ENCODE measurements at regions not wholly inside any gene's neighbourhood (a gene's known extent, or its start where the extent isn't known, plus 50 kb on each side); places are given as distances from the start of the nearest gene placed in this dataset.

GRCh38 chr20:2047456-2048092 is 53.7 kb upstream of the PDYN start:
- H3K27me3 ChIP-seq = peaks cover 92% of the 10 kb centered on the region
- no peak overlapping the region for H3K27ac ChIP-seq
- no peak for DNase-seq (ENCODE audit: low read depth in 1 of 2, low spot score in 1 of 2)
- H3K36me3 ChIP-seq = no peaks in the 10 kb centered on the region
- no peaks in the 10 kb centered on the region for H3K4me1 ChIP-seq (ENCODE audit: low read depth)
- no peak overlapping the region for H3K4me3 ChIP-seq
- H3K9me3 ChIP-seq (ENCODE audit: low read depth) = no peaks in the 10 kb centered on the region
- TF ChIP-seq CTCF (IDR thresholded peaks at IDR 0.05; ENCODE audit: low read depth, low read length) = no peak

- TF ChIP-seq CTCF (IDR thresholded peaks at IDR 0.05; ENCODE audit: low read depth, low read length) = no peak
- Histone ChIP-seq H3K27me3 (peaks cover 98% of the 10 kb centered on the region), H3K4me1 (ENCODE audit: low read depth) (no peaks in the 10 kb centered on the region), H3K4me3 (no peak overlapping the region), H3K27ac (no peak overlapping the region), H3K9me3 (ENCODE audit: low read depth) (no peaks in the 10 kb centered on the region), H3K36me3 (no peaks in the 10 kb centered on the region)
- no peak for DNase-seq (ENCODE audit: low read depth in 1 of 2, low spot score in 1 of 2)
Observed at GRCh38 chr20:2045101-2045500, 51.2 kb upstream of the PDYN start.

All from cardiac muscle cell (in vitro differentiated cells and primary cell).